ENCODE measurements at regions not wholly inside any gene's neighbourhood (a gene's known extent, or its start where the extent isn't known, plus 50 kb on each side); places are given as distances from the start of the nearest gene placed in this dataset.

DNA sequence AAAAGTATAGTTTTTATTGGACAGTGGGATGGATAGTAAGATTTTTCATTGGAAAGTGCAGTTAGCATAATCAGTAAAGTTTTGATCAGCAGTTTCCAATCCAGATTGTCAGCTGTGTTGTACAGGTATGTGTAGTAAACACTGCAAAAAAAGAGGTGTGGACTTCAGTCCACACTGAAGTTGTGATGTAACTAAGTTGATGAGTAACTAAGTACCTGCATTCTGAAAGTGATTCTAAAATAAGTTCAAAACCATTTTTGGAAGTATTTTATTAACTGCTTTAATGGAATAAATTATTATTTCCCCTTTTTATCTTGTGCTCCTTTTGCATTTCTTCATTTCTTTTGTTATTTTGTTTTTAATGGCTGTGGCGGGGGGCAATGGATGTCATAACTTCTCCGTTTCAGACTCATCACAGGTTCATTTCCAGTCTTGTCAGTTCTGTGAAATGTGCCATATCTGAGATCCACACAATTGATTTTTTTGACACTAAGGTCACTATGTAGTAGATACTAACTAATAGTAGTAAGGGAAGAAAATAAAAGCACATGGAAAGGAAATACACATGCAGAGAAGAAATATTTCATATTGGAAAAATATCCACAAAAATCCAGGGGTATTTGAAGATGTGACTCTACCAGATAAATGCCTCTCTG is 247.5 kb downstream of the GABRG1 start:
- intact Hi-C loops (cut with DNase I; ENCODE audit: low total_unique reads): no loop called here
- Histone ChIP-seq H3K36me3 (no peaks in the 10 kb centered on the region), H3K27ac (no peak overlapping the region), H3K9me3 (no peaks in the 10 kb centered on the region), H3K27me3 (peaks cover 0 to 3% of the 10 kb centered on the region in 2 donors), H3K4me3 (no peak overlapping the region), H3K4me1 (no peaks in the 10 kb centered on the region)
- no peak for TF ChIP-seq POLR2A (IDR thresholded peaks at IDR 0.05)
- TF ChIP-seq, protein P1, sequence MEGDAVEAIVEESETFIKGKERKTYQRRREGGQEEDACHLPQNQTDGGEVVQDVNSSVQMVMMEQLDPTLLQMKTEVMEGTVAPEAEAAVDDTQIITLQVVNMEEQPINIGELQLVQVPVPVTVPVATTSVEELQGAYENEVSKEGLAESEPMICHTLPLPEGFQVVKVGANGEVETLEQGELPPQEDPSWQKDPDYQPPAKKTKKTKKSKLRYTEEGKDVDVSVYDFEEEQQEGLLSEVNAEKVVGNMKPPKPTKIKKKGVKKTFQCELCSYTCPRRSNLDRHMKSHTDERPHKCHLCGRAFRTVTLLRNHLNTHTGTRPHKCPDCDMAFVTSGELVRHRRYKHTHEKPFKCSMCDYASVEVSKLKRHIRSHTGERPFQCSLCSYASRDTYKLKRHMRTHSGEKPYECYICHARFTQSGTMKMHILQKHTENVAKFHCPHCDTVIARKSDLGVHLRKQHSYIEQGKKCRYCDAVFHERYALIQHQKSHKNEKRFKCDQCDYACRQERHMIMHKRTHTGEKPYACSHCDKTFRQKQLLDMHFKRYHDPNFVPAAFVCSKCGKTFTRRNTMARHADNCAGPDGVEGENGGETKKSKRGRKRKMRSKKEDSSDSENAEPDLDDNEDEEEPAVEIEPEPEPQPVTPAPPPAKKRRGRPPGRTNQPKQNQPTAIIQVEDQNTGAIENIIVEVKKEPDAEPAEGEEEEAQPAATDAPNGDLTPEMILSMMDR (IDR thresholded peaks at IDR 0.05): no peak
- no peak for DNase-seq

DNA sequence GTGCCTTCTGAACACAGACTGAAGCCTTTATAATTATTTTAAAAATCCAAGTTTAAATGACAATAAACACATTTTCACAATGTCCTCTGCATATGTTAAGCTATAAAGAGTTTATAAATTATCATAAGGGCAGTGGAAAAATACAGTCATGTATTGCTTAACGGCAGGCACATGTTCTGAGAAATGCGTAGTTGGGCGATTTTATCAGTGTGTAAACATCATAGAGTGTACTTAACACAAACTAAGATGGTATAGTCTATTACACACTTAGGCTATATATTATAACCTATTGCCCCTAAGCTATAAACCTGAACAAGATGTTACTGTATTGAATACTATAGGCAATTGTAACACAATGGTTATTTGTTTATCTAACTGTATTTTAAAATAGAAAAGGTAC is 254.7 kb downstream of the GABRG1 start:
- no peak for TF ChIP-seq POLR2A (IDR thresholded peaks at IDR 0.05)
- TF ChIP-seq, protein P1 (IDR thresholded peaks at IDR 0.05): no peak
- Histone ChIP-seq H3K27ac (no peak overlapping the region), H3K4me1 (no peaks in the 10 kb centered on the region), H3K9me3 (no peaks in the 10 kb centered on the region), H3K36me3 (no peaks in the 10 kb centered on the region), H3K27me3 (peaks cover 0 to 3% of the 10 kb centered on the region in 2 donors), H3K4me3 (no peak overlapping the region)
- DNase-seq: no peak
- intact Hi-C loops (cut with DNase I; ENCODE audit: low total_unique reads): no loop called here

DNA sequence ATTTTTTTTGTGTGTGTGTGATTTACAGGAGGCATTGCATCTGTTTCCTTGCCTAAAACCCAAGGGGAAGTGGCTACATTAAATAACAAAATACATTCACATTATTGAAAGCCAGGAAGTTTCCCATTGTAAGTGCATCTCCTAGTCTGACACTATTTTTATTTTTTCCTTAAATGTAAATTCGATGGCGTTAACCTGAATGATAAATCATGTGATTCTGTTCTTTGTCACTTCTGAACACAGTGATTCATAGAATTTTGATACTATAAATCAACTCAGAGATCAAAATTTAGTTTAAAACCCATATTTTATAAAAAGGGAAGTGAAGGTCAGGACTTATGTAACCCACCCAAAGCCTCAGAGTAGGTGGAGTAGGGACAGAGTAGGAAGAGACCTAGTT is 258.1 kb downstream of the GABRG1 start:
- Histone ChIP-seq H3K9me3 (no peaks in the 10 kb centered on the region), H3K27ac (no peak overlapping the region), H3K27me3 (no peaks in the 10 kb centered on the region), H3K36me3 (no peaks in the 10 kb centered on the region), H3K4me1 (no peaks in the 10 kb centered on the region), H3K4me3 (no peak overlapping the region)
- no peak for TF ChIP-seq POLR2A (IDR thresholded peaks at IDR 0.05)
- TF ChIP-seq, protein P1 (IDR thresholded peaks at IDR 0.05): no peak
- intact Hi-C loops (cut with DNase I; ENCODE audit: low total_unique reads): no loop called here
- no peak for DNase-seq

DNA sequence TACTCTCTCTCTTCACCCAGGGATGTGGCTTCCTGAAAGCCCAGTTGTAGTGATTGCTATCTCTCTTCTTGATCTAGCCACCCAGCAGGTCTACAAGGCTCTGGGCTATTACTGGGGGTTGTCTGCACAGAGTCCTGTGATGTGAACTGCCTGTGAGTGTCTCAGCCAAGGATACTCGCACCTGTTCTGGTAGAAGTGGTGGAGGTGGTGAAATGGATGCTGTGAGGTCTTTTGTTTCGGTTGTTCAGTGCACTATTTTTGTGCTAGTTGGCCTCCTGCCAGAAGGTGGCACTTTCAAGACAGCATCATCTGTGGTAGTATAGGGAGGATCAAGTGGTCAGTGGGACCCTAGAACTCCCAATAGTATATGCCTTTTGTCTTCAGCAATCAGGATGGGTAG is 268.0 kb downstream of the GABRG1 start:
- no peaks in the 10 kb centered on the region for H3K9me3 ChIP-seq
- H3K27me3 ChIP-seq: no peaks in the 10 kb centered on the region
- H3K4me1 ChIP-seq: no peaks in the 10 kb centered on the region
- no peaks in the 10 kb centered on the region for H3K36me3 ChIP-seq
- TF ChIP-seq, protein P1 (IDR thresholded peaks at IDR 0.05): no peak
- TF ChIP-seq POLR2A (IDR thresholded peaks at IDR 0.05): no peak
- H3K4me3 ChIP-seq: no peak overlapping the region
- intact Hi-C loops (cut with DNase I; ENCODE audit: low total_unique reads): no loop called here
- no peak for DNase-seq
- no peak overlapping the region for H3K27ac ChIP-seq

DNA sequence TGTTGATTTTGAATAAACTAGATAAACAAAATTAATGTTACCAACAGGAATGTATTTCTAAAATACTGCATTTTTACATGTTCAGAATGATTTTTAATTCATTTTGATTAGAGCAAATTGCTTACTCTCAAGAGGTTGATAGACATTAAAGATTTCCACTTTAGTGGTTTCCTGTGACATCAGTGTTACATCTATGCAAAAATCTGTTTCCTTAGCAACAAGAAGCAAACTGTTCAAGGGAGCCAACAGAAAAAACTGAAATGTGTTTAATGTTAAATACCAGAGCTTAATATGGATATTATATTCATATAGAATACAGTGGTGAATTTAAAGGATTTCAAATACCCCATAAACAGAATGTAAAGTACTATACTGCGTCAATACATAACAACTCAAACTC is 277.8 kb downstream of the GABRG1 start:
- Histone ChIP-seq H3K4me1 (no peaks in the 10 kb centered on the region), H3K9me3 (no peaks in the 10 kb centered on the region), H3K4me3 (no peak overlapping the region), H3K27me3 (no peaks in the 10 kb centered on the region), H3K36me3 (no peaks in the 10 kb centered on the region), H3K27ac (no peak overlapping the region)
- DNase-seq: no peak
- TF ChIP-seq POLR2A (IDR thresholded peaks at IDR 0.05): no peak
- TF ChIP-seq, protein P1 (IDR thresholded peaks at IDR 0.05): no peak
- intact Hi-C loops (cut with DNase I; ENCODE audit: low total_unique reads): no loop called here

Data from uterus (tissue), 3 donors.